Fibroblast of pulmonary artery (primary cell): ENCODE measurements at regions not wholly inside any gene's neighbourhood (a gene's known extent, or its start where the extent isn't known, plus 50 kb on each side); places are given as distances from the start of the nearest gene placed in this dataset.

Experiments used
- DNase-seq: peaks from one replicate; pipeline ENCODE4 v3.0.0-alpha.2; 2010; ENCODE audit warnings: low read depth
- H3K4me3 ChIP-seq: replicated peaks from 2 replicates; pipeline ENCODE4 v1.5.1; 2011; ENCODE audit warnings: low read depth, mild to moderate bottlenecking, control low read depth, low read length, moderate library complexity
- CTCF ChIP-seq: IDR thresholded peaks from 2 replicates; pipeline ENCODE4 v1.5.1; 2011; ENCODE audit warnings: mild to moderate bottlenecking, control low read depth, low read length, inconsistent platforms; ENCODE audit errors: missing control alignments

- no peak for TF ChIP-seq CTCF
These were observed 74.5 kb downstream of the ZIC5 start for GRCh38 chr13:99897076-99897440.

GRCh38 chr13:99896369-99897075, 75.0 kb downstream of the ZIC5 start:
- H3K4me3 ChIP-seq: no peak overlapping the region
- no peak for TF ChIP-seq CTCF
- no peak for DNase-seq

More at GRCh38 chr13:99897076-99897440, 74.5 kb downstream of the ZIC5 start:
- no peak overlapping the region for H3K4me3 ChIP-seq
- DNase-seq: no peak

- TF ChIP-seq CTCF: no peak
- peak overlapping the region; percentile 36 for H3K4me3 ChIP-seq
- DNase-seq: peak; percentile 1
These were observed 75.9 kb downstream of the ZIC5 start for GRCh38 chr13:99895444-99896368.

- no peak for TF ChIP-seq CTCF
- peak; percentile 1 for DNase-seq
- H3K4me3 ChIP-seq: peak overlapping the region; percentile 36
These were observed 76.6 kb downstream of the ZIC5 start for GRCh38 chr13:99894840-99895443.

GRCh38 chr13:99894105-99894839, 77.3 kb downstream of the ZIC5 start:
- no peak for TF ChIP-seq CTCF
- H3K4me3 ChIP-seq: no peak overlapping the region
- no peak for DNase-seq

- no peak overlapping the region for H3K4me3 ChIP-seq
- TF ChIP-seq CTCF: no peak
- no peak for DNase-seq
These were observed 78.0 kb downstream of the ZIC5 start for GRCh38 chr13:99893567-99893966.
